B cell (primary cell): ENCODE measurements at regions not wholly inside any gene's neighbourhood (a gene's known extent, or its start where the extent isn't known, plus 50 kb on each side); places are given as distances from the start of the nearest gene placed in this dataset.

ENCODE experiments used
- ATAC-seq: fragments of 200-7000 bp; cut with Tn5 transposase; one replicate; pipeline ENCODE4 v1.10.0; 2021; ENCODE audit warnings: low read depth, mild to moderate bottlenecking, moderate number of reproducible peaks, moderate library complexity
- CTCF ChIA-PET: fragments of 350-600 bp; sonication (Branson Sonifier 250); formaldehyde crosslinking; loops from one replicate; lab custom pipeline; 2021; ENCODE audit warnings: antibody characterized with exemption, inconsistent platforms; lab: Charles Lee
- POLR2A ChIA-PET: fragments of 350-600 bp; sonication (Branson Sonifier 250); formaldehyde crosslinking; loops from one replicate; lab custom pipeline; 2021; ENCODE audit warnings: antibody characterized with exemption; lab: Charles Lee
- DNase-seq: peaks from one replicate; pipeline ENCODE4 v3.0.0; 2013
- H2AFZ ChIP-seq: 2 replicates; pipeline ENCODE4 v1.6.1; 2012; ENCODE audit warnings: mild to moderate bottlenecking, low read depth, low read length; ENCODE audit not compliant: insufficient read depth, poor library complexity, severe bottlenecking
- H3K27ac ChIP-seq, 2 donors: 1 replicate in 1 of 2; 2 replicates in 1 of 2; pipeline ENCODE4 v1.5.1; 2012 to 2013; ENCODE audit warnings: low read length in 2 of 2, mild to moderate bottlenecking in 2 of 2, moderate library complexity in 1 of 2
- H3K27me3 ChIP-seq, 4 experiments: fragments of 200-600 bp in 1 of 4; sonication (generic) in 1 of 4; replicated peaks in 1 of 4; 1 replicate in 2 of 4; 2 replicates in 2 of 4; pipeline versions ENCODE4 v1.6.1 to v1.7.0; 2013 to 2016; ENCODE audit warnings: low read length in 3 of 4, mild to moderate bottlenecking in 2 of 4, mixed read lengths in 1 of 4, moderate library complexity in 1 of 4; ENCODE audit not compliant: insufficient read depth in 4 of 4, control insufficient read depth in 3 of 4; ENCODE audit errors: control extremely low read depth in 1 of 4
- H3K36me3 ChIP-seq, 2 experiments: replicated peaks in 1 of 2; 1 replicate in 1 of 2; 2 replicates in 1 of 2; pipeline versions ENCODE4 v1.6.1 to v1.7.1; 2013; ENCODE audit warnings: low read length in 1 of 2; ENCODE audit not compliant: insufficient read depth in 2 of 2, control insufficient read depth in 1 of 2; ENCODE audit errors: control extremely low read depth in 1 of 2, extremely low read depth in 1 of 2
- H3K4me1 ChIP-seq, 2 donors: fragments of 200-600 bp in 1 of 2; sonication (generic) in 1 of 2; 1 replicate in 1 of 2; 2 replicates in 1 of 2; pipeline versions ENCODE4 v1.5.1 to v1.6.1; 2013 to 2017; ENCODE audit warnings: low read length in 2 of 2; ENCODE audit not compliant: control insufficient read depth in 2 of 2, insufficient read depth in 2 of 2
- H3K4me2 ChIP-seq: replicated peaks from 2 replicates; pipeline ENCODE3; 2012; ENCODE audit warnings: mild to moderate bottlenecking, low read depth, low read length; ENCODE audit not compliant: poor library complexity, severe bottlenecking
- H3K4me3 ChIP-seq, 5 experiments: fragments of 200-600 bp in 1 of 5; sonication (generic) in 1 of 5; 1 replicate in 3 of 5; 2 replicates in 2 of 5; pipeline versions ENCODE4 v1.5.1 to v1.7.0; 2011 to 2016; ENCODE audit warnings: low read length in 4 of 5, mild to moderate bottlenecking in 4 of 5, low read depth in 2 of 5, control low read depth in 1 of 5, moderate library complexity in 1 of 5; ENCODE audit not compliant: insufficient read depth in 1 of 5; ENCODE audit errors: control extremely low read depth in 1 of 5, extremely low read depth in 1 of 5
- H3K79me2 ChIP-seq: fragments of 200-600 bp; sonication (generic); one replicate; pipeline ENCODE4 v1.6.0; 2016; ENCODE audit warnings: low read length; ENCODE audit not compliant: control insufficient read depth, insufficient read depth
- H3K9ac ChIP-seq: fragments of 200-600 bp; sonication (generic); 2 replicates; pipeline ENCODE4 v1.6.1; 2017; ENCODE audit warnings: mild to moderate bottlenecking, low read length, moderate library complexity
- H3K9me3 ChIP-seq, 3 donors: one replicate each; pipeline versions ENCODE4 v1.6.1 to v1.7.1; 2013; ENCODE audit warnings: low read length in 2 of 3; ENCODE audit not compliant: control insufficient read depth in 2 of 3, insufficient read depth in 1 of 3; ENCODE audit errors: control extremely low read depth in 1 of 3
- H4K20me1 ChIP-seq: 2 replicates; pipeline ENCODE4 v1.6.0; 2012; ENCODE audit warnings: mild to moderate bottlenecking, low read length; ENCODE audit not compliant: insufficient read depth, control insufficient read depth, poor library complexity, severe bottlenecking
- H3K27ac Mint-ChIP-seq: one replicate; pipeline ENCODE4 v1.8.0; 2021; ENCODE audit warnings: mixed read lengths
- H3K27me3 Mint-ChIP-seq: one replicate; pipeline ENCODE4 v1.8.0; 2021; ENCODE audit warnings: mixed read lengths
- H3K4me1 Mint-ChIP-seq: one replicate; pipeline ENCODE4 v1.8.0; 2021; ENCODE audit warnings: mixed read lengths
- H3K4me3 Mint-ChIP-seq: one replicate; pipeline ENCODE4 v1.8.0; 2021; ENCODE audit warnings: mixed read lengths
- H3K9me3 Mint-ChIP-seq: one replicate; pipeline ENCODE4 v1.8.0; 2022; ENCODE audit warnings: mixed read lengths; ENCODE audit not compliant: insufficient read depth
- EZH2 ChIP-seq: IDR thresholded peaks from 2 replicates; pipeline ENCODE4 v1.6.1; 2012; ENCODE audit warnings: borderline replicate concordance, low read depth, mild to moderate bottlenecking, moderate library complexity, low read length; ENCODE audit not compliant: insufficient read depth, poor library complexity, severe bottlenecking
- WGBS: methylation state at CpG from one replicate; pipeline ENCODE4 v1.1.5; 2013; ENCODE audit warnings: missing lambda C conversion rate; ENCODE audit not compliant: insufficient coverage; 5-methylcytosine and 5-hydroxymethylcytosine counted together
- intact Hi-C: fragments of 100-400 bp; cut with micrococcal nuclease; formaldehyde crosslinking; loops from one replicate; pipeline ENCODE4 v1.10.0; 2022
- TF ChIP-seq, protein P1 (sequence below): fragments of 200-600 bp; IDR thresholded peaks from one replicate; pipeline ENCODE4 v1.8.0; 2022; ENCODE audit warnings: antibody characterized with exemption, mild to moderate bottlenecking

DNA sequence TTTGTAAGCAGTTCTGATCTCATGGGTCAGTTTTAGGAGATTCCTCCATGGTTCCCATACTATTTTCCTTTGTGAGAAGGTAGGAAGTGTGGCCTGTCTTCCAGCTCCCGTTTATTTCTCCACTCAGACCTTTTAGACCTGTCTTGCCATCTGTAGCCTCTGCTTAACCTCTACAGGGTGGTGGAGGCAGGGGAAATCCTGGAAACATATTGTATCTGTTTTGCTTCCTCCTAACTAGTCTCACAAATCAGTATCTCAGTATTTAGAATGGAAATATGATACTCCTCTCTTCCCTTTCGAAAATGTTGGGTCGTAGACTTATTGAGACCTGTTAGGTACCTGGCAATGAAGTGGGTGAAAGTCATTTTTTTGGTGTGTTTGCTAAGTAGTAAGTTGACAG lies 399.4 kb upstream of the RGS6 start:
- DNase-seq (no peak), ATAC-seq (no peak)
- Histone ChIP-seq H3K9ac (no peak overlapping the region), H2AFZ (no peak overlapping the region), H3K4me2 (no peak overlapping the region), H3K36me3 (peaks cover 2 to 16% of the 10 kb centered on the region in 2 experiments), H3K9me3 (no peaks in the 10 kb centered on the region), H4K20me1 (peaks cover 14% of the 10 kb centered on the region), H3K27ac (no peak overlapping the region), H3K4me3 (no peak overlapping the region), H3K79me2 (peaks cover 29% of the 10 kb centered on the region), H3K27me3 (no peaks in the 10 kb centered on the region), H3K4me1 (no peaks in the 10 kb centered on the region)
- Mint-ChIP-seq H3K4me1 (peaks cover 32% of the 10 kb centered on the region), H3K27ac (no peak overlapping the region), H3K9me3 (no peaks in the 10 kb centered on the region), H3K27me3 (no peaks in the 10 kb centered on the region), H3K4me3 (no peak overlapping the region)
- CTCF ChIA-PET: no interaction called here
- POLR2A ChIA-PET: no interaction called here
- TF ChIP-seq, protein P1, sequence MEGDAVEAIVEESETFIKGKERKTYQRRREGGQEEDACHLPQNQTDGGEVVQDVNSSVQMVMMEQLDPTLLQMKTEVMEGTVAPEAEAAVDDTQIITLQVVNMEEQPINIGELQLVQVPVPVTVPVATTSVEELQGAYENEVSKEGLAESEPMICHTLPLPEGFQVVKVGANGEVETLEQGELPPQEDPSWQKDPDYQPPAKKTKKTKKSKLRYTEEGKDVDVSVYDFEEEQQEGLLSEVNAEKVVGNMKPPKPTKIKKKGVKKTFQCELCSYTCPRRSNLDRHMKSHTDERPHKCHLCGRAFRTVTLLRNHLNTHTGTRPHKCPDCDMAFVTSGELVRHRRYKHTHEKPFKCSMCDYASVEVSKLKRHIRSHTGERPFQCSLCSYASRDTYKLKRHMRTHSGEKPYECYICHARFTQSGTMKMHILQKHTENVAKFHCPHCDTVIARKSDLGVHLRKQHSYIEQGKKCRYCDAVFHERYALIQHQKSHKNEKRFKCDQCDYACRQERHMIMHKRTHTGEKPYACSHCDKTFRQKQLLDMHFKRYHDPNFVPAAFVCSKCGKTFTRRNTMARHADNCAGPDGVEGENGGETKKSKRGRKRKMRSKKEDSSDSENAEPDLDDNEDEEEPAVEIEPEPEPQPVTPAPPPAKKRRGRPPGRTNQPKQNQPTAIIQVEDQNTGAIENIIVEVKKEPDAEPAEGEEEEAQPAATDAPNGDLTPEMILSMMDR: no peak
- no peak for TF ChIP-seq EZH2
- no CpG with 5 or more reads among the region's 3 CpGs for WGBS
- intact Hi-C loops: no loop called here

DNA sequence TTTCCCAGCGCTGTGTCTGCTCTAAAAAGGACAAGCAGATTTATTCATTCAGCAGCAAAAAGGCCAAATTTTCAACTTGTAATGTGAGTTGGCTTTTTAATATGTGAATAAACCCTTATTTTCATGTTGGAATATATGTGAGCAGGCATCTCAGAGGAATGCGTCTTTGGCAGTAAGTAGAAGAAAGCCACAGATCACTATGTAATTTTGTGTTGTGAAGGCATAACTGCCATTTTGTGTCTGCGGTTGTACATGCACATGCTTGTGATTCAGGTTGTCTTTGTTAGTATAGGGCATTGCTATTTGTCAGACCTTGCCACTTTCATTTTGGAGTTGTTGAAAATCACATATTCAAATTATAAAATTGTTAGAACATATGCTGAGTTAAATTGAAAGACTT lies 398.8 kb upstream of the RGS6 start:
- Histone ChIP-seq H3K4me3 (no peak overlapping the region), H2AFZ (no peak overlapping the region), H3K27me3 (no peaks in the 10 kb centered on the region), H3K9ac (no peak overlapping the region), H3K36me3 (peaks cover 2 to 16% of the 10 kb centered on the region in 2 experiments), H3K4me2 (no peak overlapping the region), H3K4me1 (no peaks in the 10 kb centered on the region), H3K79me2 (peaks cover 23% of the 10 kb centered on the region), H3K27ac (no peak overlapping the region), H3K9me3 (no peaks in the 10 kb centered on the region), H4K20me1 (peaks cover 8% of the 10 kb centered on the region)
- no peak for DNase-seq
- Mint-ChIP-seq H3K27me3 (no peaks in the 10 kb centered on the region), H3K4me3 (no peak overlapping the region), H3K27ac (no peak overlapping the region), H3K9me3 (no peaks in the 10 kb centered on the region), H3K4me1 (peaks cover 35% of the 10 kb centered on the region)
- POLR2A ChIA-PET: no interaction called here
- WGBS: 80% methylated on average over 1 of the region's 3 CpGs
- CTCF ChIA-PET: no interaction called here
- TF ChIP-seq, protein P1: no peak
- no peak for TF ChIP-seq EZH2
- ATAC-seq: no peak
- intact Hi-C loops: no loop called here
